ENCODE measurements at regions not wholly inside any gene's neighbourhood (a gene's known extent, or its start where the extent isn't known, plus 50 kb on each side); places are given as distances from the start of the nearest gene placed in this dataset.
A peak's percentile ranks its signal among the peaks of the same experiment; 100 is the strongest.

DNA sequence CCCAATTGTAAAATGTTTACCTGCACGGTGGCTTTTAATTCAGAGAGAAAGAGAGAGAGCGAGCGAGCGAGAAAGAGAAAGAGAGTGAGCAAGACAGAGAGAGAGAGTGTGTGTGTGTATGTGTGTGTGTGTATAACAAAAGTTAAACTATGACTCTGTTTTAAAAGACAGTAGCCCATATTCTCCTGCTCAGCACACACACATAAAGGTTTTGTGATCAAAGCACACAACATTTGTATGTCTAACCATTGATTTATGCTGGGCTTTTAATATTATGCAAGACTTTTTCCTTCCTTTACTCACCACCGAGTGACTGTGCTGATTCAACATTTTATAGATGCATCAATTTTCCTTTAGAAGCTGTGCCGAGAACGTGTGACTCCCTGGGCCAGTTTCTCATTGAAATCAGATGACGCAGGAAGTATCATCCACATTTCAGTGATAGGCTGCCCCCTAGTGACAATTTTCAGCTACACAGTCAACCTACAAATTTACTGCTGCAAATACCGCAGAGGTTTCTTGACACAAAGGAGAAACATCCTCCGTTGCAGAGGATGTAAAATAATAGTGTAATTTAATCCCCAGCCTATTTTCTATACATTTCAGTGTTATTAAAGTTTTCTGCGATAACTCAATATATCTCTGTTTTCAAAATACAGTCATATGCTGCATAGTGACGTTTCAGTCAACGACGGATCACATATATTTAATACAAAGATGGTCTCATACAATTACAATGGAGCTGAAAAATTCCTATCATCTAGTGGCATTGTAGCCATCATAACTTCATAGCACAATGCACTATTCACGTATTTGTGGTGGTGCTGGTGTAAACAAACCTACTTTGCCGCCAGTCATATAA, 165.9 kb upstream of the TANK start:
- DNase-seq (ENCODE audit: insufficient read length, low spot score) (peak; percentile 64), FAIRE-seq (no peak)

DNA sequence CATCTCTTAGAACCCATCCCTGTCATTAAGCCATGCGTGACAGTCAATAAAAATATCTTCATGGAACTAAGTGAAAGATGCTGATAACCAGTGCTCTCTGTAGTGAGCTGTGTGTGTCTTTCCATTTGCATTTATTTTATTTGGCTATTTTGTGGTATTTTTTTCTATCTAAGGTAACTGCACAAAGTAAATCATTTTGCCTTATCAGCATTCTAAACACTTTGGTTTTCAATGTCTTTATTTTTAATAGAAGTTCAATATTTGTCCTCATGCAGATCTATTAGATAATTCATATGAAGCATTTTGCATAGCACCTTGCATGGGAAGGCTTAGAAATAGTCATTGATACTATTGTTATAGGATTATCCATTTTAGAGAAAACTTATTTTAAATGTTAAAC, 163.6 kb upstream of the TANK start:
- FAIRE-seq = no peak
- no peak for DNase-seq (ENCODE audit: insufficient read length, low spot score)

DNA sequence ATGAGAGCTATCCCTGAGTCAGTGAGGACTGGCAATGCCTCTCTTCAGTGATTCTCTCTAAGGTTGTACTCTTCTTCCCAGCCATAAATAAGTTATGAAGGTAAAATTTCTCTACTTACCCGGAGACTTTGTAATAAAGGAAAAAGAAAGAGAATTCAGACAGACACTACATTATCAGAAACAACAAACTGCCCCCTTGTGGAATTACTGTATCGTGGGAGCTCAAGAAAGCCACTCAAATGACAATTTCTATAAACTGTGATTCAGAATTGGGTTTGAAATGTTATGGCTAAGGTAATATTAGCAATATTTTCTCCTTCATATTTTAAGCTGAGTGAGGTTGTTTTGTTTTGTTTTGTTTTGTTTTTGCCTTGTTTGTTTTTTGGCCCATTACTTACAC, 155.8 kb upstream of the TANK start:
- peak; percentile 5 for DNase-seq (ENCODE audit: insufficient read length, low spot score)
- FAIRE-seq = no peak

DNA sequence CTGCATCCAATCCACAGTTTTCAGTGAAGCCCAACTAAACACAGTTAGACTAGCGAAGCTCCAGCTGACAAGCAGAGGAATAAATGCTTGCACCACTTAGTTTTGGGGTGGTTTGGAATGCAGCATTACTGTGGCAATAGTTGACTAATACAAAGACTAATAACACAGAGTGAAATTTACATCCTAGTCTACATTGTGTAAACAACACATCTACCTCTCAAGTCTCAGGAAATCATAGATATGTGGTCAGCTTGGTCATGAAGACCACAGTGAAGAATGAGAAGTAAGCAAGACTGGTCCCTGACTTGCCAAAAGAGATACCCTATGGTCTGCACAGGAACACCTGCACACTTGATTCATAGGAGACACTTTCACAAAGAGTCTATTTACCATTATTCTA, 155.1 kb upstream of the TANK start:
- FAIRE-seq = no peak
- DNase-seq (ENCODE audit: insufficient read length, low spot score) = no peak

DNA sequence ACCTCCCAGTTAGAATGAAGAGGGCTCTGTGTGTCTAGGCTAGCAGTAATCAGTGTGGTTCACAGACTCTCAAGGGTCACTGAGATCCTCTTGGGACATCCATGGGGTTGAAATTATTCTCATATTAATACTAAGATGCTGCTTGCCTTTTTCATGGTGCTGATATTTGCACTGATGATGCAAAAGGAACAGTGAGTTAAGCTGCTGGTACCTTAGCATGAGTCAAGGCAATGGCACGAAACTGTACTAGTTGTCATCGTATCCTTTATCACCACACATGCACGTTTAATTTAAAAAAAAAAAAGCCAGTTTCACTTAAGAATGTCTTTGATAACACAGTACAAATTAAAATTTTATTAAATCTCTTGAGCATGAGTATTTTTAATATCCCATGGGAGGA, 151.9 kb upstream of the TANK start:
- FAIRE-seq = no peak
- DNase-seq (ENCODE audit: insufficient read length, low spot score) = no peak

DNA sequence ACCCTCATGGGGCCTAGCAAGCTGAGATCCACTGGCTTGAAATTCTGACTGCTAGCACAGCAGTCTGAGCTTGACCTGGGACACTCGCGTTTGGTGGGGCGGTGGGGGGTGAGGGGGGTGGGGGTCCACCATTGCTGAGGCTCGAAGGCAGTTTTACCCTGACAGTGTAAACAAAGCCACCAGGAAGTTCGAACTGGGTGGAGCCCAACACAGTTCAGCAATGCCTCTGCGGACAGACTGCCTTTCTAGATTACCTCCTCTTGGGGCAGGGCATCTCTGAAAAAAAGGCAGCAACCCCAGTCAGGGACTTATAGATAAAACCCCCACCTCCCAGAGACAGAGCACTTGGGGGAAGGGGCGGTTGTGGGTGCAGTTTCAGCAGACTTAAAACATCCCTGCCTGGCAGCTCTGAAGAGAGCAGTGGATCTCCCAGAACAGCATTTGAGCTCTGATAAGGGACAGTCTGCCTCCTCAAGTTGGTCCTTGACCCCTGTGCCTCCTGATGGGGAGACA, 149.7 kb upstream of the TANK start:
- FAIRE-seq (no peak), DNase-seq (ENCODE audit: insufficient read length, low spot score) (no peak)

DNA sequence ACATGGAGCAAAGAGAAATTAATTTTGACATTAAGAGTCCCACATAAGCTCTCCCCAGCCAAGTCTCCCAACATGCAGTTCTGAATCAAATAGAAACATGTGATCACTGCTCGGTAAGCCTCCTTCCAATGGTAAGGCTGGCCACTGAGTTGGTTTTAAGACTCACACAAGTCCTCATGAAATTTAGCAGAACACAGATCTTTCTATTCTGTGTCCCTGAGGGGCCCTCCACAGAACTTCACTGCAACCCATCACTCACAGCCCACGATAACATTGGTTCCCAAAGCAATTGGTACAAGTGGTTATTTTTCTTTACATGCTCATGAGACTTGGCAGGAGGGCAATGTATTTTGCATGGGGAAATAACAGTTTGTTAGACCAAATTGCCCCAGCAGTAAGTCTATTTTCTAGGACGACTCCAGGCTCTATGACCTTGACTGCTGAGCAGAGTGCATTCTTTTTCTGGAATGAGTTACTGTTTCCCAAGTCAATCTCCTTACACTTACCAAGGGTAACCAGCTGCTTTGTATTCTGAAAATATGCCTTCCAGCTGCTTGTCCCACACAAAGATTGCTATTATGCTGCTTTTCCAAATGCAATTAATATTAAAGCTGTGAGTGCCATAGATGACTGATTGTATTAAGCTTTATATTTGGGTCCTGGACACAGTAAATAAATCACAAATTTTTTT, 142.3 kb upstream of the TANK start:
- no peak for DNase-seq (ENCODE audit: insufficient read length, low spot score)
- FAIRE-seq = no peak

DNA sequence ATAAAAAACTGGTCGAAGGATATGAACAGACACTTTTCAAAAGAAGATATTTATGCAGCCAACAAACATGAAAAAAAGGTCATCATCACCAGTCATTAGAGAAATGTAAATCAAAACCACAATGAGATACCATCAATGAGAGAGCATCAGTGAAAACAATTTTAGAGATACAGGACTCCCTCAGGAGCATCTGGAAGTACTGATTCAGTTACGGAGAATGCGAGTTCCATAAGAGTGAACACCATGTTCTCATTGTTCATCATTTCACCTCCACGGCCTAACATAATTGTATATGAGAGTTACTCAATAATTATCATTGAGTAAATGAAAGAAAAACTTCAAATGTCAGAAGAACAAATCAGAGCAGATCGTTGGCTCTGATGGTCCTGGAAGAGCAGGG, 140.9 kb upstream of the TANK start:
- DNase-seq (ENCODE audit: insufficient read length, low spot score) (no peak), FAIRE-seq (no peak)

DNA sequence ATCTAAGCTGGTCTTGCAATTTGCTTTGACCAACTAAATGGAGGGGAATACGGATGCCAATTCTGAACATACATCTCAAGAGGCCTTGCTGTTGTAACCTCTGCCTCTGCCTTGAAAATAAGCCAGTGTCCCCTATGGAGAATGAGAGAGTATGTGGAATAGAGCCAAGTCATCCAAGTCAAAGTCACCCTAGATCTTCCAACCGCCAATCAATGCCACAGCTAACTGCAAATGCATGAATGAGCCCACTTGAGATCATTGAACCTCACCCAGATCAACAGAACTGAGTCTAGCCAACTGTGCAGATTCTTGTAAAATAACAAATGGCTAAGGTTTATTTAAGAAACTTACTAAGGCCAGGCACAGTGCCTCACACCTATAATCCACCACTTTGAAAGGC, 139.8 kb upstream of the TANK start:
- DNase-seq (ENCODE audit: insufficient read length, low spot score) (no peak), FAIRE-seq (no peak)

DNA sequence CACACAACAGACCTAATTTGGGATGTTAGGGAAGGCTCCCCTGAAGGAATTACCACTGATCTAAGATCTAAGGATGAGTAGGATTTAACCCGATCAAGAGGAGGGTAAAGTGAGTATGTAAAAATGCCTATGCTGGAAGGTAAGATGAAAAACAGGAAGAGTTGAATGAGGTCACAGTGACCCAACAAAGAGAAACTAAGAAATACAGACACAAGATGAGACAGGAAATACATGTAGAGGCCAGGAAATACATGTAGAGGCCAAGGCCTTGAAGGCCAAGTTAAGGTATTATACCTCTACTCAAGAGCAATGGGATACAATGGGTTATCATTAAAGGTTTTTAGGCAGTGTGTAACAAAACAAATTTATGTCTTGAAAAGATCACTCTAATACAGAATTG, 131.6 kb upstream of the TANK start:
- DNase-seq (ENCODE audit: insufficient read length, low spot score) = no peak
- FAIRE-seq = no peak

DNA sequence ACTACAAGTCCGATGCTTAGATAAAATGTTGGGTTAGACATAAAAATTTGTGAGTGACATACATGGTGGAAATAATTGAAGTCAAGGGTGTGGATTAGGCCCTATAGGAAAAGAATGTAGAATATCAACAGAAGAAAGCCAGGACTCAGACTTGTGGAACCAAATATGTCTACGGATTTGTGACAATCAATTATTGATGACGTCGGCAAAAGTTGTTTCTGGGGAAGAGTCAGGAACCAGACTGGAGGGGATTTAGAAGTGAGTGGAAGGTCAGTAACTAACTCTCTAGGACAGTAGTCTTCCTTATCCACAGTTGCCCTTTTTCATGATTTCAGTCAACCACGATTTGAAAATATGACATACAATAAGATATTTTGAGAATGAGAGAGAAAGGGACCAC, 130.9 kb upstream of the TANK start:
- DNase-seq (ENCODE audit: insufficient read length, low spot score) (no peak), FAIRE-seq (no peak)

DNA sequence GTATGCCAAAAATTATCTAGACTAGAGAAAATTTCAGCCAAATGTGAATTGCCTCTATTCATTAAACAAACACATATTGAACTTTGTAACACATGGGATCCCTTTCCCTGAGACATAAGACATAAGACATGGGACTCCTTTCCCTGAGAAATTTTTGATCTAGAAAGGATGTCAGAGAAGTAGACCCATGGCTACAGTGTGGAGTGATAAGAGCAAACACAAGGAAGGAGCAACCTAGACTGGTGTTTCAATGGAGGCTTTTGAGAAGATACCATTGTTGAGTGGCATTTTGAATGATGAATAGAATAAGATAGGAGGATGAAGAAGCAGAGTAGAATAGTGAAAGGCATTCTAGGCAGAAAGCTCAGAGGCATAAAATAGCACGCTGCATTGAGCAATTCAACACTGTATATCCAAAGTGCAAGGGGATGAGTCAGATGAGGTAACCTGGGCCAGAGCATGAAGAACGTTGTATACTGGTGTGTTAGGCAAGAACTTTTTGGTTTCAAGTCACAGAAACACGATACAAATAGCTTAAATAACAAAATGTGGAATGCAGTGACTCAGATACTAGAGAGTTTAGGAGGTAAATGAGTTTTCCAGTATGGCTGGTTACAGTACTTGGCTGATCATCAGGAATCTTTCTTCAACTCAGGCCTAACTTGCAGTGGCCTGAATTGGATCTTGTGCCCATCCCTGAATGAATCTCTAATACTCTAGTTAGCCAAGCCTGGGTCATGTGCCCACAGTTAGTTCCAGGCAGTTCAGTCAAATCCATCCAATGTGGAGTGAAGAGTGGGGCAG, 129.8 kb upstream of the TANK start:
- FAIRE-seq (peak; percentile 89), DNase-seq (ENCODE audit: insufficient read length, low spot score) (peak; percentile 76)

DNA sequence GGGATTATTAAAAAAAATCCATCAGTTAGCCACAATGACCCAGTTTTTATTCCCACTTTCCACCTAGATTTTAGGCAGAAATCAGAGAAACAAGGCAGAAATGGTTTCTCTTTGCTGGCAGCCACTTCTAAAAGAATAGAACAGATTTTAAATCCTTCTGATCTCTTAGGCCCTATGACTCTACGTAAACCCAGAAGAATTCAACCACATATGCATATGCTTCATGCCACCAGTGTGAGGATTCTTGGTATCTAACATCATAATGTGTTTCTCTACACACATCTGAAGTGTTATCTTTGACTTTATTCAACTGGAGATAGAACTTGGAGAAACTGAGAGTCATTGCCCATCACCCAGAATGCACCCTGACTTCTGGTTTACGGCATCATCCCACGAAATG, 128.7 kb upstream of the TANK start:
- no peak for FAIRE-seq
- no peak for DNase-seq (ENCODE audit: insufficient read length, low spot score)

DNA sequence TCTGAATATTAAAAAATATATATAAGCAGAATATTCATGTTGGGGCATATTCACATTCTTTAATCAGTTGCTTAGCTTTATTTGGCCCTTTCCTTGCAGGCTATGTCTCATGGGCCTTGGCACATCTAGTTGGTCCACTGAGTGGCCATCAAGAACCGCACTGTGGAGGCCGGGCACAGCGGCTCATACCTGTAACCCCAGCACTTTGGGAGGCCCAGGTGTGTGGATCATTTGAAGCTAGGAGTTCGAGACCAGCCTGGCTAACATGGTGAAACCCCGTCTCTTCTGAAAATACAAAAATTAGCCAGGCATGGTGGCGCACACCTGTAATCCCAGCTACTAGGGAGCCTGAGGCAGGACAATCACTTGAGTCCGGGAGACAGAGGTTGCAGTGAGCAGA, 127.6 kb upstream of the TANK start:
- FAIRE-seq (no peak), DNase-seq (ENCODE audit: insufficient read length, low spot score) (no peak)

DNA sequence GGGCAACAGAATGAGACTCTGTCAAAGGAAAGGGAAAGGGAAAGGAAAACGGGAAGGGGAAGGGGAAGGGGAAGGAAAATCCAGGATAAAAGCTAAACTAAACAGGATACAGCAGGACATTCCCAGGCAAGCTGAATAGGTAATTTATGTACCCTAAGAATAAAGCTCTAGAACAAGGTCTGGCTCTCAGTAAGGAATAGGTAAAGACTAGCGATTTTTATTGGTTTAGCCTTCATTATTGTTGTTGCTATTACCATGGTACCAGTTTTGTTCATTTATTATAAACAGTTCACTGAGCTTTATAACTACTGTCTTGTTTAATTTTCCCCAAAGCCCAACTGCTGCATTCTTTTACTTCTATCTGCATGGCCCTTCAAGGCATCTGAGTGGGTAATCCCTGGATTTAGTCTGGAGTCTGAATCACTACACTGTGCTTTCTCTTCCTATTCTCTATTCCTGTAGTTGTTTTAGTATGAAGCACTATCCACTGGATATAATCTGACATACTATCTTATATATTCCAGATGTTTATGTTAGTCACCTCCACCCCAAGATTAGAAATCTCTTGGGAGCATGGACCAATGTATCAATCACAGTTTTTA, 127.1 kb upstream of the TANK start:
- FAIRE-seq = no peak
- no peak for DNase-seq (ENCODE audit: insufficient read length, low spot score)

DNA sequence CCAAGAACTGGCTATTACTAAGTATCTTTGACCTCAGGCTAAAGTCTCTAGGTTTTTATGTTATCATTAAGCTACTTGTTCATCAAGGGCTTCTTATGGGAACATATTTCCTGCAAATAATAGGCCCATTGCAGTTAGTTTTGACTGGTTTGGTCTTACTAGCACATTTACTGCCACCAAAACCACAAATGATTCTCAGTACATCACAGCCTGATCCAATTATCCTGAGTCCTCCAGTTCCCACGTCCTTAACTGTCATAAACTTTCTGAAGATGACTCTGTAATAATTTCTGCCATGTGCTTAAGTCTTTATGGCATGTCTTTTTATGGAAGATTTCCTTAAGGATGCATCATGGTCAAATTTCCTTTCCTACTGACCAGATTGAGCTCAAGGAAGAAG, 123.3 kb upstream of the TANK start:
- DNase-seq (ENCODE audit: insufficient read length, low spot score) = no peak
- FAIRE-seq = no peak

DNA sequence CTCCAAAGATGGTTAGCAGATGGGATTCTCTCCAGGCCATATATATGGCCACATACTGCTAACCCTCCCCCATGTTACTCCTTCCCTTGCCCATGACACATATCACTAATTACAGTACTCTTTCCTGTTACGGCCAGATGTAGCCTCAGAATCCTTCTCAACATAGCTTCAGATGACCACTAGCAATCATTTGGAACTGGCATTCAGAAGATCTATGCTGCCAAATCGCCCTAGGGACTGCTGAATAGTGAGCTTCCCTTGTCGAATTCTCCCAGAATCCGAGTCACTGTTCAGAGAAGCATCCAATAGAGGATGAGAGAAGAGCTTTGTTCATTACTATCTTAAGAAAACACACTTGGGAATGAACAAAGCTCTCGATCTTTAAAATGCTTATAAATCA, 121.2 kb upstream of the TANK start:
- FAIRE-seq = no peak
- DNase-seq (ENCODE audit: insufficient read length, low spot score) = no peak

DNA sequence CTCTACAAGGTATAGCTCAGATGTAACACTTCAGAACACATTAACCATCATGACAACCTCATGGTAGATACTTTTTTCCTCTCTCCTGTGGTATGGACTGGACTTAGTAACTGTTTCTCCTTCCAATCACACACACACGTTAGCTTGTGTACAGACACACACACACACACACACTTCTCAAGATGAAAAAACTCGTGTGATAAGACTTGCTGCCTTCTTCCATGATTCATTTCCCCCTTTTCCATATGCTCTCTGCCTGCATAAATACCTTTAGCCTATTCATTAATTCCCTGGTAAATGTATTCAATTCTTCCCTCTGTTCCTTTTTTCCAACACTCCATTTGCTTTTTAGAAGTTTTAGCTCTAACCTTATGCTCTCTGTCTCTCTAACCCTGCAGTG, 118.9 kb upstream of the TANK start:
- no peak for DNase-seq (ENCODE audit: insufficient read length, low spot score)
- FAIRE-seq = no peak

DNA sequence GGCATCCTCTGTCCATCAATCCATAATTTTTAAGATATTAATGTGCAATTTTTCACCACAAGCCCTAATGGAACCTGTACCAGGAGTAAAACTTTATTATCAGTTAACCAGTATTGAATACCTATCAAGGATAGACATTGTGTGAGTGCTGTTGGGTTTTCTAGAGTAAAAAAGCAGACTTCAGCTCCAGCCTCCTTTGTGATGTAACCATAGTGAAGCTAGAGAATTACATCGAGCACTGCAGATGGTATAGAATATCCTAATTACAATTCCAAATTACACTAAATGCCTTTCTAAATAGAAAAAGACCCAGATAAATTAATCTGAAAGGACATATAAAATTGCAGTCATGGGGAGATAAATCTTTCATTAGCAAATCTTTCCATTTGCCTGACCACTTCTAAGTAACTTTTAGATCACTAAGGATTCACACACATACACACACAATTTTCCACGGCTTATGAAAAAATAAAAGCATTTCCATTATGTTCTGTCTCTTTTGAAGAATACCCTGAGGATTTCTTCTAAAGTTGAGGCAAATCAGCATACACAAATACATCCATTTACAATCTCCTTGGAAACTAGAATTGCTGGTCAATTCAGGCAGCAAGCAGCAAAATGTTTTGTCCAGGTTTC, 117.1 kb upstream of the TANK start:
- FAIRE-seq = no peak

DNA sequence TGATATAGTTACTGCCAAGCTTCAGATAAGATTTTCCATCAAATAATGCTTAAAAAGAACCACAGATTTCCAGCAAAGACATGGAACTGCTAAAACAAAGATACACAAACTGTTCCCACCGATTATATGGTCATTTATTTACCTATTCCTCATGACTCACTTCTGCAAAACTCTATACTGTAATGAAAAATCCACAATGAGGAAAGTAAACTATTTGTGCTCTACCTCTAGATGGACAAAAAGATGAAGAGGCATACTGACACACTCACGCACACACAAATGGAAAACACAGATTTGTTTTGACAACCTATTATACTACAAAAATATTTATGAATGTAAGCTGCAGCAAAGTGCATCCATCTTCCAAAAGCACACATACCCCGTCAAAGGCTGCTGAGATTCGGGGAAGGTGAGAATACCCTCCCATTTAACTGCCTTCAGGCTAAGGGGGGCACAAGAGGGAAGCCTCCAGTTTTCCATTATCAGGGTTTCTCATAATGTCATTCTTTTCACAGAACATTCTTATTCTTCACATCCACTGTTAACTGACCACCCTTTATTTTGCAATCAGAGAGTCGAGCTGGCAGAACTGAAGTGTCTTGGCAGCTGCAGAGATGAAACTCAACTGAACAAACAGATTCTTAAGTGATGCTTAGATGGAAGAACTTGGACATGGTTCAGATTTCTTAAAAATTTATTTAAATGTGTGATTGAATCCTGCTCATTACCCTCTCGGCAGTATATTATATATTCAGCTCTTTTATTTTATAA, 115.9 kb upstream of the TANK start:
- no peak for DNase-seq (ENCODE audit: insufficient read length, low spot score)
- FAIRE-seq = no peak

More for the DNA sequence above, 117.1 kb upstream of the TANK start:
- no peak for DNase-seq (ENCODE audit: insufficient read length, low spot score)
